NCI-H226 (cell line): ENCODE measurements at regions not wholly inside any gene's neighbourhood (a gene's known extent, or its start where the extent isn't known, plus 50 kb on each side); places are given as distances from the start of the nearest gene placed in this dataset.

Source experiments
- DNase-seq: peaks from one replicate; pipeline ENCODE4 v3.0.0-alpha.2; 2015

GRCh38 chr1:222912730-222913129, 97.9 kb downstream of the DISP1 start:
- DNase-seq: peak; percentile 44

DNA sequence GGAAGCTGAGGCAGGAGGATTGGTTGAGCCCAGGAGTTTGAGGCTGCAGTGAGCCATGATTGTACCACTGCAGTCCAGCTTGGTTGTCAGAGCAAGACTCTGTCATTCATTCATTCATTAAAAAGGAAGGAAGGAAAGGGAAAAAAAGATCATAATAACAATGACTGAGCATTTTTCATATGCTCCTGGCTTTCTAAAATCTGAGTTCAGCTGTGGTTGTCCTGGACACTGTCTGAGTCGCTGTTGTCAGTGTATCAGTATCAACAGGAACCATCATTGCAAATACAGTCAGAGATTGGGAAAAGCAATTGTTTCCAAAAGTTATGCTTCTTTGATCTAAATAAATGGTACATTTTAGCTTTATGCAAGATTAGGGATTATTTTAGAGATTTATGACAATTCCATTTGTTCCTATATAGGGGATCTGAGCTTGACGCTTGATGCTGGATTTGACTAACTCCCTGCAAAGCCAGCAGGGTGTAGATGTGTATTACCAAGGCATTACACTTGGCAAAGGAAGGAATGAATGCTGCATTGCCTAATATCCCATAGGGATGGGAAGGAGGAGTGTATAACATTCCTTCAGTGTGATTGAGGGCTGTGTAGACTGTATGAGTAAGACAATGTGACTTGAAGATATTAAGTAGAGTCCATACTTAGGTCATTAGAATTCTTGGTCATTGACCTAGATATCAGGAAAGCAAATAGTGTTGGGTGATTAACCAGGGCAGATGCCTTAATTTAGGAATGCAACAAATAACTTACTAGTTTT, 100.2 kb downstream of the DISP1 start:
- DNase-seq: peak; percentile 79

DNA sequence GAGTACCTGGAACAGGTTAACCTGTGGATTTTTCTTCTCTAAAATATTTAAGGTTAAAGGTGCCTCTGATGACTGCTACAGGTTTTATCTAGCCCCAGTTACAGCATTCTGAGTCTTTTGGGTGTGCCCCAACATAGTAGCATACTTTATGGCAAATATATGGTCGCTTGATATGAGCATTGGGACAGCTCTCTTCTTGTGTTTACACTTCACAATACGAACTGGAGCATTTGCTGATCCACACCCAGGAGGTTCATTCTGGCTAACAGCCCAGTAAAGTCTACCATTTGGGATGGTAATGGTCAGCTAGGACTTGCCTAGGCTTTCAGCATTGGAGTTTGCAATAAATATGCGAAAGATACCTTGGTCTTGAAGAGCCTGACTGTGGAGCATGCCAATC, 101.3 kb downstream of the DISP1 start:
- DNase-seq: no peak

- no peak for DNase-seq
Measured at GRCh38 chr1:222918801-222919477, 104.1 kb downstream of the DISP1 start.

DNA sequence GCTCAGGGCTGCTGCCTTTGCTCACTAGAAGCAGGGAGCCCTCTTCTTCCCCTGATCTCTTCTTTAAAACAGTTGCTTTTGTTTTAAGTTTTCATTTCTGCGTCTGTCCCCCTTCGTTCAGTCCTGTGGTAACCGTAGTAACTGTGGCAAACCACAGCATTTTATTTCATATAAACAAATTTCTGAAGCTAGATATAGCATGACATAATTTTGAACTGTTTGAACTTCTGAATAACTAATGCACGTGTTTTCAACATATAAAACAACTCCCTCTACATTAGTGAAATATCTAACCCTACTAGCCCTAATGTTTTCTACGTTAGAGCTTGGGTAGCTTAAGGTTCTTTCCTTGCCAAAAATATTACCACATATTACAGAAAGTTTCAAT, 104.6 kb downstream of the DISP1 start:
- DNase-seq: no peak

DNA sequence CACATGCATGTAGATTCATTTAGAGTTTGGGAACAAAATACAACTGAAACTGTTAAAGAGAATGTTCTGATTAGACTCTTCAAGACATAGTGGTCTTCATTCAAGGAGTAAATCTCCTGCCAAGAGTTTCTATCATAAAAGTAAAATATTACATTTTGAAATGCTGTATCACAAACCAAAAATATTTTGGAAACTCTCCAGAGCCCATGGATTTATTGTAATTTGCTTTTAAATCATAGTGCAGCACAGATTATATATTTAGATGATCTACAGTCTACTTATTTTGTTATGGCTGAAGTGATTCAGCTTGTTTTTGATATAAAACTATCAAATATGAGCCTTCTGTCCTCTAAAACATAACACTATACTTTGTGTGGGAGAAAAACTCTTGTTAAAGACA, 105.3 kb downstream of the DISP1 start:
- no peak for DNase-seq

DNA sequence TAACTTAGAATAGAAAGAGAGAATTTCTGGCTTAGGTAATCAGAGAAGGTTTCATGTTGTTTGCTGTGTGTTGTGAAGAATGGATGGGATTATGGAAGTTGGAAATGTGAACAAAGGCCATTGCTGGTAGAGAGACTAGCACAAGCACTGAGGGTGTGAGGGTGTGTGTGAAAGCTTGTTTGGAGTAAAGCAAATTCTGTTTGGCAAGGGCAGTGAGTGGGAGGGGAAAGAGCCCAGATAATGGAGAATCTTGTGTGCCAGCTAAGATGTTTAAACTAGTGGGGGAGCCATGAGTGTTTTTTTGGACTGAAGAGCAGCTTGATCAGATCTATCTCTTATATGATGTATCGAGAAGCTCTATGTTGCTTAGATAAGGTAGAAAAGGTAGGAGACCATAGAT, 107.1 kb downstream of the DISP1 start:
- DNase-seq: no peak

DNA sequence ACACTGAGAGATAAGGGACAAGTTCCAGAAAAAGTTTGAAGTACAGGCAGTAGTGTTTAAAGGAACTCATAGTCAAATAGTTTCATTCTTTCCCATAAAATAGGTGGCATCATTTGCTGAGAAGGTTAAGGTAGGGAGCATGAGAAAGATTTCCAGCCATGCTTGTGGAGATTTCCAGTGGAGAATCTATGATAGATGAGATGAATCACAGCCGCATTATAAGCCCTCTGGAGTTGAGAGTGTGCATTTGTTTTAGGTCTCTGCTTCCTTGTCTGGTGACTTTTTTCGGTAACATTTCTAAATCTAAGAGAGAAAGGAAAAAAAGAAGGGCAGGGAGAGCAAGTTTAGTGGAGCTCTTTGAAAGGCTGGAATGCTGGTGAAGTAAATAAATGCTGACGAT, 108.7 kb downstream of the DISP1 start:
- no peak for DNase-seq

- DNase-seq: no peak
Measured at GRCh38 chr1:222924136-222924706, 109.4 kb downstream of the DISP1 start.

DNA sequence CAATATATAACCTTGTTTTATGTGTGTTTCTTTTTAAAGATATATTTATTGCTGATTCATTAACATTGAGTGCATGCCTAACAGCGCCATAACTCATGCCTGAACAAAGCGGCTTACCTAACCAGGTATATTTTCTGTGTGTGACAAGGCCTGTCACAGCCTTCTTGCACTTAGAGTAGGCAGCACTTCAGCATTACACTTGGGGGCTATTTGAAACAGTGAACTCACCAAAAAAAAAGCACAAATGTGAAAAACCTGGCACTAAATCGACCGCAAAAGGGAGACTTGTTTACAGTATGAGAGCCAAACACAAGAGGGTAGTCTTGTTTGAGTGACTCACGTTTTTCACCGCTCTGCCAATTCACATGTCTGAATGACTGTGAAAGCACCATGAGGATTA, 111.7 kb downstream of the DISP1 start:
- no peak for DNase-seq

DNA sequence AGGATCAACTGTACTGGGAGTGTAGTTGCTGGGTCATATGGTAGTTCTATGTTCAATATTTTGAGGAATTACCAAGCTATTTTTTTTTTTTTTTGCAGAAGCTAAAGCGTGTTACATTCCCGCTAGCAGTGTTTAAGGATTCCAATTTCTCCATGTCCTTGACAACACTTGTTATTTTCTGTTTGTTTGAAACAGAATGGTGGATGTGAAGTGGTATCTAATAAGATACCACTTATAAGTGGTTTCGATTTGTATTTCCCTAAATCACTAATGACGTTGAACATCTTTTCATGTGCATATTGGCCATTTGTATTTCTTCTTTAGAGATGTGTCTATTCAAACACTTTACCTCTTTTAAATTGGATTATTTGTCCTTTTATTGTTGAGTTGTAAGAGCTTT, 112.2 kb downstream of the DISP1 start:
- no peak for DNase-seq

DNA sequence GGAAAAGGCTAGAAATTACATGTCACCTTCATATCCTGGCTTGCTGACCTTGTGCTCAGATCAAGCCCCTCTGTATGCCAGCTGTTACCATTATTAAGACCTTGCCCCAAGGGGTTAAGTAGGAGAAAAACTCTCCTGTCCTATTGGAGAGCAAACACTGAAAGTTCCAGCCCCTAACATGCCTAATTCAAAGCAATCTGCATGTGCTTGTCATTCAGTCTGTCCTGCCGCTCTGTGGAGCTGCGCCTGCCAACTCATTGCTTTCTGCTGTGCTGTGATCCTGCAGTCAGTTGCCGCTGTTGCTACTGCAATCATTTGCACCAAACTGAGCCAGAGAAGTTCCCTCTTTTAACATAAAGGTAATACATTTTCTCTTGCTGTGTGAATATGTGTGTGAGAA, 113.4 kb downstream of the DISP1 start:
- no peak for DNase-seq

GRCh38 chr1:222930070-222930469, 115.2 kb downstream of the DISP1 start:
- DNase-seq: no peak

DNA sequence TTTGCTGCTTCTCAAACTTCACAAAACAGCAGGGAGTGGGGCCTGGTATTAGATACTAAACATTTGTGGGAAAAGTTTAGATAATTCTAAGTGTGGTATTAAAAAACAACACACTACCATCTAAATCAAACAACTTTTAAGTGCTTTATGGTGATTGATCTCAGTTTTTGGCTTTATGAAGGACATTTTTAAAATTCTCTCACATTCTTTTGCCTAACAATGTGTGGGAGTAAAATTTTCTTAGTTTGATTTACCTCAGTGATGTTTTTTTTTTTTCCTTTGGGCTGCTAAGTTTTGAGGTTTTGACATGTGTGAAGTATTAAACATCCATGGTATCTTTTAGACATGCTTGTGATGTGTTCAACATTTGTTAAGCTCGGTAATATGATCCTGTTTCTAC, 116.2 kb downstream of the DISP1 start:
- DNase-seq: no peak

GRCh38 chr1:222933273-222933672, 118.4 kb downstream of the DISP1 start:
- no peak for DNase-seq

DNA sequence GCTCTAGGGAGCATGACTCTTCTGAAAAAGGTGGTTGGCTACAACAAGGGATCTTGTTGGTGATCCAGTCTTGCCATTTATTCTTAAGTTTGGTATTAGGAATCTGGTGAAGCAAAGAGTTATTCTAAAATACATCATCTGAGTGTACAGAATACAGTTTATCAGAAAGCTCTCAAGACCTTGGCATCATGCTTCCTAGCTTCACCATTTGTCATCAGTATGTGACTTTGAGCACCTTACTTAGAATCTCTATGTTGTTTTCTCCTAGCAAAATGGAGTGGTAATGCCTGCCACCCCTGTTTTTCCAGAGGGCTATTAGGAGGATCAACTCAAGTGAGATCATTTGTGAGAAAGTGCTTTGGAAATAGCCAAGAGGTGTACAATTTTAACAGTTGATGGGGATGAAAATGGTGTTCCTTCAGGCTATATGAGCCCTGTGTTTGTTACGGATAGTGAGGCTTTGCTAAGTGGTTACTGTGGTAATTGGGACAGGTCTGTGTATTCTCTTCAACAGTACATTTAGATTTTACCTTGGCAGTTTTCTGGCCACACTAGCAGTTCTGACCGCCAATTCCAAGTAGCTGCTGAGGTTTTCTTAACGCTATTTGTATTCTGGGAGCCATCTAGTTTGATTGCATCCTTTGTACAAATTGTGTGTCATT, 120.5 kb downstream of the DISP1 start:
- no peak for DNase-seq

DNA sequence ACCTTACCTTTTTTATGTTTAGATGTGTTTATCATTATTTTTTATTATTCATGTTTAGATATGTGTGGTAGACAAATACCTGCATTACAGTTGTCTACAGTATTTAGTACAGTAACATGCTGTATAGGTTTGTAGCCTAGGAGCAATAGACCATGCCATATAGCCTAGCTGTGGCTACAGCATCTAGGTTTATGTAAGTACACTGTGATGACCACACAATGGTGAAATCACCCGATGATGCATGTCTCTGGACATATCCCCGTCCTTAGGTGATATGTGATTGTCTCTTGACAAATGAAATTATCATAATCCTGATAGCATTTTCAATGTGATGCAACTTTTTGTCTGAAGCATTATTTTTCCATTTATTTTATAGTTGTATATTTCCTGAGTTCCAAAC, 121.2 kb downstream of the DISP1 start:
- no peak for DNase-seq

DNA sequence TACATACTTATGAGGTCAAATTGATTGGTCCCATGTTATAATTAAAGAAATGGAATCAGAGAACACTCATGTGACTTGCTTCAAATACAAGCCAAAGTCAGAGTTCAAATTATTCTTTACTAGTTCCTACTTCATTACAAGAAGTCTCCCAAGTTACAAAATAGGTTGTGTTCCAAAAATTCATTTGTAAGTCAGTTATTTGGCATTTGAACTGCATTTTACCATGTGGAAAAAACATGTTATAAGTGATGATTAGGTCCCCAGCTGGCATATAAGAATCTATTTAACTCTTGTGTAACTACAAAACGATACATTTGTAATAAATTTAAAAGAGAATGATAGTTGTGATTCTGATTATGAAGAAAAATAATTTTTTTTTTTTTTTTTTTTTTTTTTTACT, 124.1 kb downstream of the DISP1 start:
- DNase-seq: no peak

DNA sequence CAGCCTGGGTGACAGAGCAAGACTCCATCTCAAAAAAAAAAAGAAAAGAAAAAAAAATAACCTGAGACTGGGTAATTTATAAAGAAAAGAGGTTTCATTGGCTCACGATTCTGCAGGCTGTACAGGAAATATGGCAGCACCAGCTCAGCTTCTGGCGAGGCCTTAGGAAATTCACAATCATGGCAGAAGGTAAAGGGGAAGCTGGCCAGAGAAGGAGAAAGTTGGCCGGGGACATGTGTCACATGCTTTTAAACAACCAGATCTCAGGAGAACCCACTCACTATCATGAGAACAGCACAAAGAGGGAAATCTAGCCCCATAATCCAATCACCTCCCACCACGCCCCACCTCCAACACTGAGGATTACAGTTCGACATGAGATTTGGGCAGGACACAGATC, 125.3 kb downstream of the DISP1 start:
- no peak for DNase-seq

GRCh38 chr1:222940906-222941305, 126.1 kb downstream of the DISP1 start:
- DNase-seq: no peak

DNA sequence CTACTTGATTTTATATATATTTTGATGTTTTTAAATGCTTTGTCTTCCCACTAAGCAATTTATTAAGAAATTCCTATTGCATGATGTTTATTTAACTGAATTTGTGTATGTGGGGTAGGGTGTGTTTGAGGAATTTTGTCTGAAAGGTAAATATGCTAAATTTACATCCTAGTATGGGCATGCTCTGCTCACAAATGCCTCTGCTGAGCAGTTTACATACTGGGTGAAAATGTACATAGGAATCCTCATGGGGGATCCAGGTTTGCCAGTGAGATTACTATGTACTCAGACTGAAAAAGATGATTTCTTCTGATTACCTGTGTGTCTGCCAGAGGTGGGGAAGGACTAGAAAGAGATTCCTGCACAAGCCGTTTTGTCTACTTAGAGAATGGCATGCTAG, 126.6 kb downstream of the DISP1 start:
- no peak for DNase-seq

GRCh38 chr1:222946436-222946835, 131.6 kb downstream of the DISP1 start:
- no peak for DNase-seq

GRCh38 chr1:222948079-222948478, 133.2 kb downstream of the DISP1 start:
- no peak for DNase-seq

GRCh38 chr1:222950892-222951291, 136.1 kb downstream of the DISP1 start:
- no peak for DNase-seq
